ENCODE measurements at regions not wholly inside any gene's neighbourhood (a gene's known extent, or its start where the extent isn't known, plus 50 kb on each side); places are given as distances from the start of the nearest gene placed in this dataset.

DNA sequence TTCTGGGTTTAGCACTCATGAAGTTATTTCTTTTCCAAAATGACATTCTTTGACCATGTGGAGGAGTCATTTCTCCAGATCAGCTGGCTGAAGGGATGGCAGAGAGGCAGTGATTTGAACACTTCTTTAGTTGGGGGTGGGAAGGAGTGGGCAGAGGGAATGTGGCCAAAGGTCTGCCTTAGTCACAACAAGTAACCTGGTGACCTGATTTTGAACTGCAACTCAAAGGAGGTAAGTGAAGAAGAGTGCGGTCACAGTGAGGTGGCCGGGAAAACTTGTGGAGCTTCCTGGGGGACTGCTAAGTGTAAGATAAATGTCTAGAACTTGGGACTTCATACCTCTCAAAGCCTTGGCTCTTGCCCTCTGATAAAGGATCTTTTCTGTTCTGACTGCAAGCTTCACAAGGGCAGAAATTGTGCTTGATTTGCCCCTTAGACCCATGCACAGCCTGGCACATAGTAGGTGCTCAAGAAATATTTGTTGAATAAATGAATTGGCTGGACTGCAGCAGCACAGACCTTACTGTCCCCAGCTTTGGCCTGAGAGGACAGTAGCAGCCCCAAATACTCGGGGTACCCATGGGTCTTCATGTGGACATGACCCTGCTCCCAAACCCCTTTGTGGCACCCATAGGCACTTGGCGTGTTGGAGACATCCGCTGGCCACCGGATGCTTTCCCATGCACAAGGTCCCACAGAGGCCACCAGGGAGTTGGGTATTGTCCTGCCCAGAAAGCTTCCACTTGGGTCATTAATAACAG is 99.0 kb upstream of the ALX4 start:
- Histone ChIP-seq H3K36me3 (no peaks in the 10 kb centered on the region), H3K9me3 (no peaks in the 10 kb centered on the region), H3K4me3 (no peak overlapping the region), H3K27ac (no peak overlapping the region), H3K27me3 (no peaks in the 10 kb centered on the region), H3K4me1 (no peaks in the 10 kb centered on the region)
- no peak for DNase-seq (ENCODE audit: low spot score in 2 of 2)
- intact Hi-C loops (cut with DNase I; ENCODE audit: low total_unique reads): no loop called here
- TF ChIP-seq POLR2A (IDR thresholded peaks at IDR 0.05) (no peak), POLR2AphosphoS5 (IDR thresholded peaks at IDR 0.05) (no peak)
- TF ChIP-seq, protein P1, sequence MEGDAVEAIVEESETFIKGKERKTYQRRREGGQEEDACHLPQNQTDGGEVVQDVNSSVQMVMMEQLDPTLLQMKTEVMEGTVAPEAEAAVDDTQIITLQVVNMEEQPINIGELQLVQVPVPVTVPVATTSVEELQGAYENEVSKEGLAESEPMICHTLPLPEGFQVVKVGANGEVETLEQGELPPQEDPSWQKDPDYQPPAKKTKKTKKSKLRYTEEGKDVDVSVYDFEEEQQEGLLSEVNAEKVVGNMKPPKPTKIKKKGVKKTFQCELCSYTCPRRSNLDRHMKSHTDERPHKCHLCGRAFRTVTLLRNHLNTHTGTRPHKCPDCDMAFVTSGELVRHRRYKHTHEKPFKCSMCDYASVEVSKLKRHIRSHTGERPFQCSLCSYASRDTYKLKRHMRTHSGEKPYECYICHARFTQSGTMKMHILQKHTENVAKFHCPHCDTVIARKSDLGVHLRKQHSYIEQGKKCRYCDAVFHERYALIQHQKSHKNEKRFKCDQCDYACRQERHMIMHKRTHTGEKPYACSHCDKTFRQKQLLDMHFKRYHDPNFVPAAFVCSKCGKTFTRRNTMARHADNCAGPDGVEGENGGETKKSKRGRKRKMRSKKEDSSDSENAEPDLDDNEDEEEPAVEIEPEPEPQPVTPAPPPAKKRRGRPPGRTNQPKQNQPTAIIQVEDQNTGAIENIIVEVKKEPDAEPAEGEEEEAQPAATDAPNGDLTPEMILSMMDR (IDR thresholded peaks at IDR 0.05): no peak

DNA sequence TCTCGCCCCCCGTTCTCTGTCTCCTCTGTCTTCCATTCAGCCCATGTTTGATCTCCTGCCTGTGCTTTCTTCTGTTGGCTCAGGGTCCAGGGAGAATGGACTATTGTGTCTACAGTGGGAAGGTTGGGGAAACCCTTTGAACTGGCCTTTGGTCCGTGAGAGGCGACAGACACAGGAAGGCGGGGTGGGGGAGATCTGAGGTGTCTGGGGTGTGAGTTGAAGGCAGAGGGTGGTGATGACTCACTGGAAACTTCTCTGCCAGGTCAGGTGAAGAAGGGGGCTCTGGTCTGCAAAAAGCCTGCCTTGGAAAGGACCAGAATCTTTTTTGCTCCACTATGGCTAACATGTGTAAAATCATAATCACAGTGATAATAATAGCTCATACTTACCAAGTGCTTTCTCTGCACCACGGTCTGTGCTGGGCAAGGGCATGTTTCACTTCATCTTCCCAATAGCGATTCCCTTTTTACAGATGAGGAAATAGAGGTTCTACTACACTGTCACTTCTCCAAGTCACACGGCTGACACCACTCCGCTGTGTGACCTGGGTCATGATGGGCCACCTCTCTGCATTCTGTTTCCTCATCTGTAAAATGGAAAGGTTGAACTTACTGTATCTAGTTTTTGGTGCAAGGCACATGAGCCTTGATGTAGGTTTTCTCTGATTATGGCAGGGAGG is 99.8 kb upstream of the ALX4 start:
- H3K4me1 ChIP-seq: no peaks in the 10 kb centered on the region
- intact Hi-C loops (cut with DNase I; ENCODE audit: low total_unique reads): no loop called here
- H3K27me3 ChIP-seq: no peaks in the 10 kb centered on the region
- H3K27ac ChIP-seq: no peak overlapping the region
- no peak for DNase-seq (ENCODE audit: low spot score in 2 of 2)
- no peak overlapping the region for H3K4me3 ChIP-seq
- TF ChIP-seq, protein P1 (IDR thresholded peaks at IDR 0.05): no peak
- TF ChIP-seq POLR2AphosphoS5 (IDR thresholded peaks at IDR 0.05): no peak
- no peak for TF ChIP-seq POLR2A (IDR thresholded peaks at IDR 0.05)
- H3K9me3 ChIP-seq: no peaks in the 10 kb centered on the region
- no peaks in the 10 kb centered on the region for H3K36me3 ChIP-seq

DNA sequence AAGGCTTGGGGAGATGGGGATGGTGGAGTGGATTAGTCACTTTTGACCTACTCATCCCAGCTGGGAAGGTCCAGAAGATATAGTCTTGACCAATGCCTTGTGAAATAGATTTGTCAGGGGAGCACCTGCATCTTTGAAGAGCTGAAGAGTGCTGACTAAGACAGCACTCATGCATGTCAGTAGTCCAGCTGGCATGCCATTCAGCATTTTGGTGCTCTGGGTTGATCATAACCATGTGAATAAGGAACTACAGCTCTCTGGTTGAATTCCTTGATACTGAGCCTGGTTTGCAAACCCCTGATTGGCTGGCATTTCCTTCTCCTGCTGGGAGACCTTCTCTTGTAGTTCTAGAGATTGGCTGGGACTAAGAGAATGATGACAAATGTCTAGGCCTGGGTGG is 106.8 kb upstream of the ALX4 start:
- no peak overlapping the region for H3K4me3 ChIP-seq
- intact Hi-C loops (cut with DNase I; ENCODE audit: low total_unique reads): no loop called here
- H3K4me1 ChIP-seq: no peaks in the 10 kb centered on the region
- H3K9me3 ChIP-seq: no peaks in the 10 kb centered on the region
- TF ChIP-seq POLR2A (IDR thresholded peaks at IDR 0.05): no peak
- TF ChIP-seq, protein P1 (IDR thresholded peaks at IDR 0.05): no peak
- no peak for TF ChIP-seq POLR2AphosphoS5 (IDR thresholded peaks at IDR 0.05)
- H3K27ac ChIP-seq: no peak overlapping the region
- no peaks in the 10 kb centered on the region for H3K36me3 ChIP-seq
- DNase-seq (ENCODE audit: low spot score in 2 of 2): no peak
- H3K27me3 ChIP-seq: no peaks in the 10 kb centered on the region

DNA sequence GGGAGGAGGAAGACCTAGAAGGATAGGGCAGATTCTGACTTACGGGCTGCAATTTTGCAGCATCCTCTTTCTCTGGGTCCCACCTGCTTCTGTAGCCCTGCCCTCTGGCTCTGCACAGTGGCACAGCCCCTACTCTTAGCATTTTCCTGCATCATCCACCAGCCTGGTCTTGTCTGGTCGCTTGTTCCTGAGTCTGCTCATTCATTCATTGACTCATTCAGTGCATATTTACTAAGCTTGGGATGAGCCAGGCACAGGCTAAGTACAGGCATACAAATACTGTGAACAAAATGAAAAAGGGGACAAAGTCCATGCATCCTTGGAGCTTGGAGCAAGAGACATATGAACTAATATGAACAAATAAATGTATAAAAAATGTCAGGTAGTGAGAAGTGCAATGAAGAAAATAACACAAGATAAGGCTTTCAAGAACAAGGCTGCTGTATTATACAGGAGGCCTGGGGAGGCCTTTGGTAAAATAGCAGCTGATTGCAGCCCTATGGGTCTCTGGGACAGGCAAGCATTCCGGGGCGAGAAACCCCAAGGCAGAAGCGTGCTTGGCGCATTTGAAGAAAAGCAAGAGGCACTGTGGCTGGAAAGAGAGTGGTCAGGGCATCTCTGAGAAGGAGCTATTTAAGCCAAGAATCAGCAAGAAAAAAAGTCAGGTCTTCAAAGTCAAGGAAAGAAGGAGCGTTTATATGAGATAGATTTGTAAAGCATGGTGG is 108.0 kb upstream of the ALX4 start:
- Histone ChIP-seq H3K36me3 (no peaks in the 10 kb centered on the region), H3K4me1 (no peaks in the 10 kb centered on the region), H3K9me3 (no peaks in the 10 kb centered on the region), H3K27ac (no peak overlapping the region), H3K4me3 (no peak overlapping the region), H3K27me3 (no peaks in the 10 kb centered on the region)
- TF ChIP-seq POLR2A (IDR thresholded peaks at IDR 0.05) (no peak), POLR2AphosphoS5 (IDR thresholded peaks at IDR 0.05) (no peak)
- TF ChIP-seq, protein P1 (IDR thresholded peaks at IDR 0.05): no peak
- no peak for DNase-seq (ENCODE audit: low spot score in 2 of 2)
- intact Hi-C loops (cut with DNase I; ENCODE audit: low total_unique reads): no loop called here

DNA sequence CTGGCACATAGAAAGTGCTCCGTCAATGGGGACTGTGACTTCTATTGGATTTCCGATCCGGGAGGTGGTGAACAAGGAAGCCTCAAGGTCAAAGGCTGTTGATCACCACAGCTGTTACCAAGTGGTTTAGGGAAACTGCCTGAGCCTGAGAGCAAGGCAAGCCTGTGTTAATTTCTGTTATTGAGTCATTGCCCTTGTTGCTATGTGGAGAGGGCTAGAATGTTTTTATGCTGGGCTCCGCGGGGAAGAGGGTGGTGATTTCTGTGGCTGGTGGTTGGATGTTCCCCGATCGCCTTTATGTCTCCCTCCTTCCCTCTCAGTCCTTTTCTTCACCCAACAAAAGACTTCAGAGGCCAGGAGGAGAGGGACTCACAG is 108.5 kb upstream of the ALX4 start:
- TF ChIP-seq, protein P1 (IDR thresholded peaks at IDR 0.05): no peak
- TF ChIP-seq POLR2AphosphoS5 (IDR thresholded peaks at IDR 0.05) (no peak), POLR2A (IDR thresholded peaks at IDR 0.05) (no peak)
- no peaks in the 10 kb centered on the region for H3K36me3 ChIP-seq
- no peaks in the 10 kb centered on the region for H3K27me3 ChIP-seq
- no peaks in the 10 kb centered on the region for H3K4me1 ChIP-seq
- no peak overlapping the region for H3K27ac ChIP-seq
- H3K9me3 ChIP-seq: no peaks in the 10 kb centered on the region
- intact Hi-C loops (cut with DNase I; ENCODE audit: low total_unique reads): no loop called here
- DNase-seq (ENCODE audit: low spot score in 2 of 2): no peak
- no peak overlapping the region for H3K4me3 ChIP-seq
